ENCODE measurements at regions not wholly inside any gene's neighbourhood (a gene's known extent, or its start where the extent isn't known, plus 50 kb on each side); places are given as distances from the start of the nearest gene placed in this dataset.

DNA sequence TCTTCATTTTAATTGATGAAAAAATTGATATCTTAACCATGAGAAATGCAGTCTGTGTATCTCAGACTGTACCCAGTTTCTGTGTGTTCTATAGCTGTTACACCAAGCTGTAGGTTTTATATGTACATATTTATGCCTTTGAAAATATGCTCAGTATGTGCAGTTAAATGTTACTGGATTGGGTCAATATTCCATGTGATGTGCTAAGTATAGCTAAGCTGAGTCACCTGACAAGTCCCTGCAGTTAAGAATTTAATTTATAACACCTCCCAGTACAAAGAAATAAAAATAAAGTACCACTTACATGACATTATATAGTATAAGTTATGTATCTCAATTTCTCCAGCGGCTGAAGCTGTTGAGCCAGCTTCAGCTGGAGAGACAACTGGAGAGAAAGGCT lies 984.0 kb downstream of the GALC start:
- peaks cover 9% of the 10 kb centered on the region for H3K9me3 Mint-ChIP-seq (ENCODE audit: unreplicated experiment)
- H3K4me3 Mint-ChIP-seq (ENCODE audit: unreplicated experiment): no peak overlapping the region
- DNase-seq (ENCODE audit: extremely low spot score, unreplicated experiment): no peak
- TF ChIP-seq, protein P1, sequence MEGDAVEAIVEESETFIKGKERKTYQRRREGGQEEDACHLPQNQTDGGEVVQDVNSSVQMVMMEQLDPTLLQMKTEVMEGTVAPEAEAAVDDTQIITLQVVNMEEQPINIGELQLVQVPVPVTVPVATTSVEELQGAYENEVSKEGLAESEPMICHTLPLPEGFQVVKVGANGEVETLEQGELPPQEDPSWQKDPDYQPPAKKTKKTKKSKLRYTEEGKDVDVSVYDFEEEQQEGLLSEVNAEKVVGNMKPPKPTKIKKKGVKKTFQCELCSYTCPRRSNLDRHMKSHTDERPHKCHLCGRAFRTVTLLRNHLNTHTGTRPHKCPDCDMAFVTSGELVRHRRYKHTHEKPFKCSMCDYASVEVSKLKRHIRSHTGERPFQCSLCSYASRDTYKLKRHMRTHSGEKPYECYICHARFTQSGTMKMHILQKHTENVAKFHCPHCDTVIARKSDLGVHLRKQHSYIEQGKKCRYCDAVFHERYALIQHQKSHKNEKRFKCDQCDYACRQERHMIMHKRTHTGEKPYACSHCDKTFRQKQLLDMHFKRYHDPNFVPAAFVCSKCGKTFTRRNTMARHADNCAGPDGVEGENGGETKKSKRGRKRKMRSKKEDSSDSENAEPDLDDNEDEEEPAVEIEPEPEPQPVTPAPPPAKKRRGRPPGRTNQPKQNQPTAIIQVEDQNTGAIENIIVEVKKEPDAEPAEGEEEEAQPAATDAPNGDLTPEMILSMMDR (IDR thresholded peaks at IDR 0.05): no peak
- no peaks in the 10 kb centered on the region for H3K27me3 Mint-ChIP-seq (ENCODE audit: unreplicated experiment)
- H3K27ac Mint-ChIP-seq (ENCODE audit: unreplicated experiment): no peak overlapping the region
- peaks cover 5% of the 10 kb centered on the region for H3K36me3 Mint-ChIP-seq (ENCODE audit: unreplicated experiment)
- H3K4me1 Mint-ChIP-seq (ENCODE audit: unreplicated experiment): peaks cover 11% of the 10 kb centered on the region

DNA sequence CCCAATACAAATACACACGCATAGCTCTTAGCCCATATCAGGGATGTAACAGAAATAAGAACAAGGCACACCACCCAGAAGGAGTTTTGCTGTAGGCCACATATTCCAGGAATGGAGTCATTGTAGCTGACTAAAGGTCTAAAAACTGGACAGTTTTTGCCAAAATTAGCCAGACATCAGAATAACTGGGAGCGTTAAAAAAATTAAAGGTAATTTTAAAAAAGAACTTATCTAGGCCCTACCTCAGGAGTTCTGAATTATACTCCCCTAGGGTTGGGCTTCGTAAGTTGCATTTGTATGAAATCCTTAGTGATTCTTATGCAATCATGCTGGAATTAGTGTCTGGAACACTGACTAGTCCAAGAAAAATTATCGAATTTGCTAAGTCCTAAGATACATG lies 987.7 kb downstream of the GALC start:
- no peak overlapping the region for H3K27ac Mint-ChIP-seq (ENCODE audit: unreplicated experiment)
- peaks cover 2% of the 10 kb centered on the region for H3K4me1 Mint-ChIP-seq (ENCODE audit: unreplicated experiment)
- H3K4me3 Mint-ChIP-seq (ENCODE audit: unreplicated experiment): no peak overlapping the region
- no peak for DNase-seq (ENCODE audit: extremely low spot score, unreplicated experiment)
- TF ChIP-seq, protein P1 (IDR thresholded peaks at IDR 0.05): no peak
- H3K36me3 Mint-ChIP-seq (ENCODE audit: unreplicated experiment): peaks cover 5% of the 10 kb centered on the region
- peaks cover 9% of the 10 kb centered on the region for H3K9me3 Mint-ChIP-seq (ENCODE audit: unreplicated experiment)
- H3K27me3 Mint-ChIP-seq (ENCODE audit: unreplicated experiment): peaks cover 6% of the 10 kb centered on the region

DNA sequence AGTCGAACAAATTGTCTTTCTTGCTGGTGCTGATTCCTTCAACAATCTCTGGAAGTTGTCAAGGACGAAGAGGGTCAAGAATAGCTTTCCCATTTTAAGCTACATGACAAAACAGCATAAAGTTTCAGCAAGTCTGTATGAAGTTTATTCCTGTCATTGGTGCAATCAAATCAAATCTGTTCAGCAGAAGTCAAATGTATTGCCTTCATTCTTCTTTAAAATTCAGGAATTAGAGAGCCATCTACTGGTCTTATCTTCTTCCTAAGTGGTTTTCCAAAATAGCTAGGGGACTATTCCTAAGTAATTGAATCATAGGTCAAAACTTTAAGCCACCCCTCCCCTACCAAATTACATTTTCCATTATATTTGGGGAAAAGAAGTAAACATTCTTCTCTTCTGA lies 990.2 kb downstream of the GALC start:
- no peak for DNase-seq (ENCODE audit: extremely low spot score, unreplicated experiment)
- no peak overlapping the region for H3K27ac Mint-ChIP-seq (ENCODE audit: unreplicated experiment)
- TF ChIP-seq, protein P1 (IDR thresholded peaks at IDR 0.05): peak; percentile 45
- no peak overlapping the region for H3K4me3 Mint-ChIP-seq (ENCODE audit: unreplicated experiment)
- H3K36me3 Mint-ChIP-seq (ENCODE audit: unreplicated experiment): peaks cover under 1% of the 10 kb centered on the region
- peaks cover 2% of the 10 kb centered on the region for H3K9me3 Mint-ChIP-seq (ENCODE audit: unreplicated experiment)
- peaks cover 15% of the 10 kb centered on the region for H3K4me1 Mint-ChIP-seq (ENCODE audit: unreplicated experiment)
- H3K27me3 Mint-ChIP-seq (ENCODE audit: unreplicated experiment): peaks cover 6% of the 10 kb centered on the region

DNA sequence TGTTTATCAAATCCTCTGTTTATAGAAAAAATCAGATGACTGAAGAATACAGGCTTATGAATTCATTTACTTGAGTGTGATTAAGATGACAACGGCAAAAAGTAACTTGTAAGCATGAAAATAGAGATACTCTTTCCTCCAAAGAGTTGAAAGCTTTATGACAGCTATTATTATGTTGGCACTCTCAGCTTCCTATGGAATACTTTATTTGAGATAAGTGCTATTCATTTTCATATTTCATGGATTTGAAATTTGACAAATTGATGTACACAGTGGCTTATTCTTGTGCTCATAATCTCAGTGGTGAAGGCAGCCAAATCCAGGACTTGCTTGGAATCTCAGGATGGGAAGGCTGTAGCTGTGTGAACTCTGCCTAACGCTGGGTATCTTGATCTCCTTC lies 991.6 kb downstream of the GALC start:
- Mint-ChIP-seq H3K4me1 (ENCODE audit: unreplicated experiment) (peaks cover 24% of the 10 kb centered on the region), H3K36me3 (ENCODE audit: unreplicated experiment) (no peaks in the 10 kb centered on the region), H3K4me3 (ENCODE audit: unreplicated experiment) (no peak overlapping the region), H3K27me3 (ENCODE audit: unreplicated experiment) (peaks cover 6% of the 10 kb centered on the region), H3K27ac (ENCODE audit: unreplicated experiment) (no peak overlapping the region), H3K9me3 (ENCODE audit: unreplicated experiment) (no peaks in the 10 kb centered on the region)
- TF ChIP-seq, protein P1 (IDR thresholded peaks at IDR 0.05): no peak
- no peak for DNase-seq (ENCODE audit: extremely low spot score, unreplicated experiment)

DNA sequence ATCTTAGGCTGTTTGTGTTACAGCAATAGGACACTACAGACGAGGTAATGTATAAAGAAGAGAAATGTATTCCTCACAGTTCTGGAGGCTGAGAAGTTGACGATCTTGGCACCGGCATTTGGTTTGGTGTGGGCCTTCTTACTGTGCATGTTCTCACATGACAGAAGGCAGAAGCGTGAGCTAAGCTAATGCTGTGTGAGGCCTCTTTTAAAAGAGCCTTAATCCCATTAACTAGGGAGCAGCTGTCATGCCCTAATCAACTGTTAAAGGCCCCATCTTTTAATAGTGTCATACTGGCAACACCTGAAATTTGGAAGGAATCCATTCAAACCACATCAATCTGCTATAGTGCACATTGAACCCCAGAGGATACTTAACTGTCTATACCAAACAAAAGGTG lies 992.9 kb downstream of the GALC start:
- no peak for DNase-seq (ENCODE audit: extremely low spot score, unreplicated experiment)
- no peak overlapping the region for H3K4me3 Mint-ChIP-seq (ENCODE audit: unreplicated experiment)
- H3K27ac Mint-ChIP-seq (ENCODE audit: unreplicated experiment): no peak overlapping the region
- no peaks in the 10 kb centered on the region for H3K36me3 Mint-ChIP-seq (ENCODE audit: unreplicated experiment)
- no peaks in the 10 kb centered on the region for H3K9me3 Mint-ChIP-seq (ENCODE audit: unreplicated experiment)
- peaks cover 24% of the 10 kb centered on the region for H3K4me1 Mint-ChIP-seq (ENCODE audit: unreplicated experiment)
- H3K27me3 Mint-ChIP-seq (ENCODE audit: unreplicated experiment): peaks cover 6% of the 10 kb centered on the region
- TF ChIP-seq, protein P1 (IDR thresholded peaks at IDR 0.05): no peak

Data from osteocyte (in vitro differentiated cells).